ENCODE measurements at regions not wholly inside any gene's neighbourhood (a gene's known extent, or its start where the extent isn't known, plus 50 kb on each side); places are given as distances from the start of the nearest gene placed in this dataset.
"Not testable (repeated sequence)": the region's sequence is repeated elsewhere in the genome, so short reads cannot be mapped to it uniquely, and the experiment has no call there.

DNA sequence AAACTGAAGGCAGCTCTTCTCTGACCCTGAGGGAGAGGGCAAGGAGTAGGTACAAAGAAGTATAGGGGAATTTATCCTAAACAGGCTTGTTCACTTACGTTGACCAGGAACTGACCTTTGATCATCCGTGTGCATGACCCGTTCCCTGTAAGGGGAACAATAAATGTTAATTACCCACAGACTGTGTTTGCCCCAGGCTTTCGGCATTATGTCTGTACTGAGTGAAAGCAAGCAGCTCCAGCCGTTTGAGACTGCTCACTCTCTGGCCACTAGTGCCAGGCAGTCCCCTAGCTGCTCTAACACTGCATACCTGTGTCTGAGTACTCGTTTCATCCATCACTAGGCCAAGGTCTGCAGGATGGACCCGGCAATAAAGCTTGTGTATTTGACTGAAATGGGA lies 1365.3 kb downstream of the NCAM2 start:
- TF ChIP-seq, protein P1, sequence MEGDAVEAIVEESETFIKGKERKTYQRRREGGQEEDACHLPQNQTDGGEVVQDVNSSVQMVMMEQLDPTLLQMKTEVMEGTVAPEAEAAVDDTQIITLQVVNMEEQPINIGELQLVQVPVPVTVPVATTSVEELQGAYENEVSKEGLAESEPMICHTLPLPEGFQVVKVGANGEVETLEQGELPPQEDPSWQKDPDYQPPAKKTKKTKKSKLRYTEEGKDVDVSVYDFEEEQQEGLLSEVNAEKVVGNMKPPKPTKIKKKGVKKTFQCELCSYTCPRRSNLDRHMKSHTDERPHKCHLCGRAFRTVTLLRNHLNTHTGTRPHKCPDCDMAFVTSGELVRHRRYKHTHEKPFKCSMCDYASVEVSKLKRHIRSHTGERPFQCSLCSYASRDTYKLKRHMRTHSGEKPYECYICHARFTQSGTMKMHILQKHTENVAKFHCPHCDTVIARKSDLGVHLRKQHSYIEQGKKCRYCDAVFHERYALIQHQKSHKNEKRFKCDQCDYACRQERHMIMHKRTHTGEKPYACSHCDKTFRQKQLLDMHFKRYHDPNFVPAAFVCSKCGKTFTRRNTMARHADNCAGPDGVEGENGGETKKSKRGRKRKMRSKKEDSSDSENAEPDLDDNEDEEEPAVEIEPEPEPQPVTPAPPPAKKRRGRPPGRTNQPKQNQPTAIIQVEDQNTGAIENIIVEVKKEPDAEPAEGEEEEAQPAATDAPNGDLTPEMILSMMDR (IDR thresholded peaks at IDR 0.05; ENCODE audit: control insufficient read depth, insufficient read depth, low read depth, low read length, missing control alignments) = no peak
- no peak for DNase-seq (ENCODE audit: low read depth)

DNA sequence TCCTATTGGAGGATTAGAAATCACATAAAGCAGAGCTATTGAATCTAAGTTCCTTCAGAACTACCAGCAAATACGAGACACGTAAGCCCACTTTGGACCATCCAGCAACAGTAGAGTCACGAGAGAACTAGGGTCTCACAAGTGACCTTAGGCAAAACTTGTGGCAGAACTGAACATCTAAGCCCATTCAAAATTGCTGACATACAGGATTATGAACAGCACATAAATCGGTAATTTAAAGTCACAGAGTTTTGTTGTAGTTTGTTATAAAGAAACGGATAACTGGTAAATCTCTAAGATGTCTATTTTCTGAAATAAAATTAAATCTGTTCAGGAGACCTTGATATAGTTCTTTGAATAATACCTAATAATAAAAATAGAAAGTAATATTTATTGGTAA lies 1366.0 kb downstream of the NCAM2 start:
- TF ChIP-seq, protein P1 (IDR thresholded peaks at IDR 0.05; ENCODE audit: control insufficient read depth, insufficient read depth, low read depth, low read length, missing control alignments) = no peak
- no peak for DNase-seq (ENCODE audit: low read depth)
- H3K4me3 ChIP-seq (ENCODE audit: control insufficient read depth, low read depth, low read length) = no peak overlapping the region

More for the DNA sequence above, 1365.3 kb downstream of the NCAM2 start:
- H3K4me3 ChIP-seq (ENCODE audit: control insufficient read depth, low read depth, low read length) = no peak overlapping the region

DNA sequence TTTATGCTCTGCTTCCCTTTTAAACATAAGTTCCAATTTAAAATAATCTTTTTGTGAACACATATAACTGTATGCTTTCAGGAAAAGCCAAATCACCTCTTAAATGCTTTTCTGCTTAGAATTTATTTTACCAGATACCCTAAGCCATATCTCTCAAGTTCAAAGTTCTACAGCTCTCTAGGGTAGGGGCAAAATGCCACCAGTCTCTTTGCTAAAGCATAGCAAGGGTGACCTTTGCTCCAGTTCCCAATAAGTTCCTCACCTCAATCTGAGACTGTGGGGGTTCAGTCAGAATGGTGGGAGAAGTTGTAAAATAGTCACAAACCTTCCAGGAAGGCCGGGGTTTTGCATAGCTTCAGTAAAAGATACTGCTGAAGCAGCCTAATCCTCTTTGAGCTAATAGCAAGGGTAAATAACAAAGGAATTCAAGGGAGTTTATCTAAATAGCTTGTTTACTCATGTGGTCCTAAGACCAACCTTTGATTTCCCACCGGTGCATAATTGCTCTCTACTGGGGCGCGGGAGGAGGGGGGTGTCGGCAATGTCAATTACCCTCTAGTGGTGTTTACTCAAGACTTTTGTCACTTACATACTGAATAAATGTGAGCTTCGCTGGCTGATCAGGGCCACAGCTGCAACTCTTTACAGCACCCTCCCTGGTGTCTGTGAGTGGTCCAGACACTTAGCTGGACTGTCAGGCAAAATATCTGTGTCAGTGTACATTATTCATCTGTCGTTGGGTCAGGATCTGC lies 1376.2 kb downstream of the NCAM2 start:
- TF ChIP-seq, protein P1 (IDR thresholded peaks at IDR 0.05; ENCODE audit: control insufficient read depth, insufficient read depth, low read depth, low read length, missing control alignments) = no peak
- no peak overlapping the region for H3K4me3 ChIP-seq (ENCODE audit: control insufficient read depth, low read depth, low read length)
- DNase-seq (ENCODE audit: low read depth) = no peak

DNA sequence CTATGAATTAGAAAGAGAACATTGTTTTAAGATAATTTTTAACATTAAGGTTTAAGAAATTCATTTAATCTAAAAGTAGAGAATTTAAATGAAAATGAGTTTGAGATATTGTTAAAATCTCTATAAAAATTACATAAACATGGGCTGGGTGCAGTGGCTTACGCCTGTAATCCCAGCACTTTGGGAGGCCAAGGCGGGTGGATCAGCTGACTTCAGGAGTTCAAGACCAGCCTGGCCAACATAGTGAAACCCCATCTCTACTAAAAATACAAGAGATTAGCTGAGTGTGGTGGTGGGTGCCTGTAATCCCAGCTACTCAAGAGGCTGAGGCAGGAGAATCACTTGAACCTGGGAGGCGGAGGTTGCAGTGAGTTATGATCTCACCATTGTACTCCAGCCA lies 1379.6 kb downstream of the NCAM2 start:
- not testable (repeated sequence) for H3K4me3 ChIP-seq (ENCODE audit: control insufficient read depth, low read depth, low read length); DNase-seq (ENCODE audit: low read depth)

DNA sequence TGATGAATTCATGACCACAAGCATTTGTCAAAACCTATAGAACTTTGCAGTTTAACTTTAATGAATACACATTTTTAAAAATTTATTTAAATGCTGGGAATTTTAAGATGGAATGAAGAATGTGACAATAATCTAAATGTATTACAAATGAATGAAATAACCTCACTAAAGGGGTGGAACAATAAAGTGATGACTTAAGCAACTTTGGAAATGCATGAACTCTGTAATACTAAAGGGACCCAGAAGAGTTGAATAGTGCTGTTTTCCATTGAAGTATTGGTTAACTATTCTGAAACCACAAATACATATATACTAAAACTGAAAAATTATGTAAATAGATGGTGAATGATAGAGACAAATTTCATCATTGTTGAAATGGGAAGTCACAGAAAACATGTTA lies 1395.1 kb downstream of the NCAM2 start:
- H3K4me3 ChIP-seq (ENCODE audit: control insufficient read depth, low read depth, low read length) = no peak overlapping the region
- TF ChIP-seq, protein P1 (IDR thresholded peaks at IDR 0.05; ENCODE audit: control insufficient read depth, insufficient read depth, low read depth, low read length, missing control alignments) = no peak

DNA sequence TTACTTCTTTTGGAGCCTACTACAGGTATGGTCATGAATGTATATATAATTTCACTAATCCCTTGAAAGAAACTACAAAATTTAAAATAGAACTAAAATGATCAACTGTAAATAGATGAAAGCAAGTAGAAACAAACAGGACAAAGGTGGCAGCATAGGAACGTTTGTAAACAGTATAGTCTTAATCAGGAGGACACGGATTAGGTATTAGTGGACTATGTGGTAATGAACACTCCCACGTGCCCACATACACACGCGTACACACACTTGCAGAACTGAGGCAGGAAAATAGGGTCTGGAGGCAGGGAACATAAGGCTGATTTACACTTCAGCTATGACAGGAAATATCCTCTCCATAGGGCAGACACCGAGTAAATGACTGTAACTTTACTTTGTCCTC lies 1397.8 kb downstream of the NCAM2 start:
- TF ChIP-seq, protein P1 (IDR thresholded peaks at IDR 0.05; ENCODE audit: control insufficient read depth, insufficient read depth, low read depth, low read length, missing control alignments) = no peak
- H3K4me3 ChIP-seq (ENCODE audit: control insufficient read depth, low read depth, low read length) = no peak overlapping the region
- no peak for DNase-seq (ENCODE audit: low read depth)

More for the DNA sequence above, 1395.1 kb downstream of the NCAM2 start:
- DNase-seq (ENCODE audit: low read depth) = no peak

DNA sequence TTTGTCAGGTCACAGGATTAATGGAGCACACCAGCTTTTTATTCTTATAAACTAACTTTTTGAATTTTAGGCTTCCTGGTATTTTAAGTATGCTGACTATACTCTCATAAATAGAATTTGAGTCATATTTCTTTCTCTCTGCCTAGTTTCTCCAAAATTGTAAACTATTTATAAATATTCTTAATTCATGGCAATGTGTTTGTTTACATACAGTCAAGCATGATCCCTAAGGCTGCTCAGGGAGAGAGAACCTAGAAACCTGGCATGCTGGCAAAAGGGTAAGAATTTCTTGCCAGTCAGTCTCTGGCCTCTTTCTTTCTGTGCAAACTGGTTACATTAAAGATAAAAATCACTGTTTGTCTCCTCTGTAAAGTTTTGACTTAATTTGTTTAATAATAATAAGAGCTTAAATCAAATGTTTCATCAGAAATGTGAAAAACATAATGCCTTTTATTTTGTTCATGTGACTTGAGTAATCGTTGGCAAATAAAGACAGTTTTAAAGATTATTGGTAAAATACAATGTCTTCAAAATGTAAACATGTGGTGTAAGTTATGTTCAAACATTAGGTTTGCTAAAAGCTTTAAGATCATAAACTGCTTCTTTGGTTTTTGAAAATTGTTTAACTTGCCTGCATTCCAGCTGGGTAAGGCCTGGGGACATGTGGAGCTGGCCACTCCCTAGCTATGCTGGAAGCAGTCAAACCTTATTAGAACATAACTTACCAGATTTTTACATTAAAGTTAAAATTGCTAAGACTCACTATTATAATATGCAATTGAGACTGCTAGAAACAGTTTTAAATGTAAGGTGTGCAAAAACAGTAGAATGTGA lies 1401.7 kb downstream of the NCAM2 start:
- no peak overlapping the region for H3K4me3 ChIP-seq (ENCODE audit: control insufficient read depth, low read depth, low read length)
- DNase-seq (ENCODE audit: low read depth) = no peak
- TF ChIP-seq, protein P1 (IDR thresholded peaks at IDR 0.05; ENCODE audit: control insufficient read depth, insufficient read depth, low read depth, low read length, missing control alignments) = no peak
